ENCODE measurements at regions not wholly inside any gene's neighbourhood (a gene's known extent, or its start where the extent isn't known, plus 50 kb on each side); places are given as distances from the start of the nearest gene placed in this dataset.

GRCh38 chr12:39124768-39125167 is 219.4 kb upstream of the CPNE8 start:
- TF ChIP-seq FOS (IDR thresholded peaks at IDR 0.05; ENCODE audit: borderline replicate concordance, insufficient read depth, low read length), result no peak
- TF ChIP-seq, protein P1, sequence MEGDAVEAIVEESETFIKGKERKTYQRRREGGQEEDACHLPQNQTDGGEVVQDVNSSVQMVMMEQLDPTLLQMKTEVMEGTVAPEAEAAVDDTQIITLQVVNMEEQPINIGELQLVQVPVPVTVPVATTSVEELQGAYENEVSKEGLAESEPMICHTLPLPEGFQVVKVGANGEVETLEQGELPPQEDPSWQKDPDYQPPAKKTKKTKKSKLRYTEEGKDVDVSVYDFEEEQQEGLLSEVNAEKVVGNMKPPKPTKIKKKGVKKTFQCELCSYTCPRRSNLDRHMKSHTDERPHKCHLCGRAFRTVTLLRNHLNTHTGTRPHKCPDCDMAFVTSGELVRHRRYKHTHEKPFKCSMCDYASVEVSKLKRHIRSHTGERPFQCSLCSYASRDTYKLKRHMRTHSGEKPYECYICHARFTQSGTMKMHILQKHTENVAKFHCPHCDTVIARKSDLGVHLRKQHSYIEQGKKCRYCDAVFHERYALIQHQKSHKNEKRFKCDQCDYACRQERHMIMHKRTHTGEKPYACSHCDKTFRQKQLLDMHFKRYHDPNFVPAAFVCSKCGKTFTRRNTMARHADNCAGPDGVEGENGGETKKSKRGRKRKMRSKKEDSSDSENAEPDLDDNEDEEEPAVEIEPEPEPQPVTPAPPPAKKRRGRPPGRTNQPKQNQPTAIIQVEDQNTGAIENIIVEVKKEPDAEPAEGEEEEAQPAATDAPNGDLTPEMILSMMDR (IDR thresholded peaks at IDR 0.05; ENCODE audit: extremely low read depth in 1 of 2, insufficient read depth in 1 of 2, low read depth in 1 of 2, low read length in 2 of 2), result no peak
- TF ChIP-seq EZH2 (IDR thresholded peaks at IDR 0.05; ENCODE audit: borderline replicate concordance, low read depth, low read length, severe bottlenecking), result no peak
- TF ChIP-seq MYC (IDR thresholded peaks at IDR 0.05; ENCODE audit: low read depth, low read length), result no peak

Measured in endothelial cell of umbilical vein (primary cell).